ENCODE measurements at regions not wholly inside any gene's neighbourhood (a gene's known extent, or its start where the extent isn't known, plus 50 kb on each side); places are given as distances from the start of the nearest gene placed in this dataset.

DNA sequence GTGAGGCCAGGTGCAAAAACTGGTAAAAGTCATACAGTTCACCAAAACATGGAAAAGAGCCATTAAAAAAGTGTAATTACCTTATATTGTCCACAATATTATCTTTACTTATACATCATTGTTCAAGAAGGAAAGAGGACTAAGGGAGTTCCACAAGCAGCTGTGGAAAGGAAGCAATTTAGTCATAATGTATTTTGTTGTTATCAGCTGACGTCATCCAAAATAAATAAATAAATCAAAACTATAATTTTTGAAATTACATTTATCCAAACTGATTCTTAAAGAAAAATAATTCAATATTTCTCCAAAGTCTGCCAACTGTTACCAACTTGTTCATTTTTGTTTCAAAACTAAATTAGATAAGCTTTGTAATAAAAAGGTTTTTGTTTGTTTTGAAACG is 256.1 kb upstream of the CNTNAP5 start:
- TF ChIP-seq, protein P1, sequence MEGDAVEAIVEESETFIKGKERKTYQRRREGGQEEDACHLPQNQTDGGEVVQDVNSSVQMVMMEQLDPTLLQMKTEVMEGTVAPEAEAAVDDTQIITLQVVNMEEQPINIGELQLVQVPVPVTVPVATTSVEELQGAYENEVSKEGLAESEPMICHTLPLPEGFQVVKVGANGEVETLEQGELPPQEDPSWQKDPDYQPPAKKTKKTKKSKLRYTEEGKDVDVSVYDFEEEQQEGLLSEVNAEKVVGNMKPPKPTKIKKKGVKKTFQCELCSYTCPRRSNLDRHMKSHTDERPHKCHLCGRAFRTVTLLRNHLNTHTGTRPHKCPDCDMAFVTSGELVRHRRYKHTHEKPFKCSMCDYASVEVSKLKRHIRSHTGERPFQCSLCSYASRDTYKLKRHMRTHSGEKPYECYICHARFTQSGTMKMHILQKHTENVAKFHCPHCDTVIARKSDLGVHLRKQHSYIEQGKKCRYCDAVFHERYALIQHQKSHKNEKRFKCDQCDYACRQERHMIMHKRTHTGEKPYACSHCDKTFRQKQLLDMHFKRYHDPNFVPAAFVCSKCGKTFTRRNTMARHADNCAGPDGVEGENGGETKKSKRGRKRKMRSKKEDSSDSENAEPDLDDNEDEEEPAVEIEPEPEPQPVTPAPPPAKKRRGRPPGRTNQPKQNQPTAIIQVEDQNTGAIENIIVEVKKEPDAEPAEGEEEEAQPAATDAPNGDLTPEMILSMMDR (IDR thresholded peaks at IDR 0.05) = no peak
- TF ChIP-seq POLR2AphosphoS5 (IDR thresholded peaks at IDR 0.05; ENCODE audit: low read depth, low read length) (no peak), TCF7L2 (IDR thresholded peaks at IDR 0.05; ENCODE audit: low read depth, low read length) (no peak), SIN3A (IDR thresholded peaks at IDR 0.05; ENCODE audit: borderline replicate concordance, insufficient read depth, low read depth, low read length) (no peak)
- TF ChIP-seq, protein P2, sequence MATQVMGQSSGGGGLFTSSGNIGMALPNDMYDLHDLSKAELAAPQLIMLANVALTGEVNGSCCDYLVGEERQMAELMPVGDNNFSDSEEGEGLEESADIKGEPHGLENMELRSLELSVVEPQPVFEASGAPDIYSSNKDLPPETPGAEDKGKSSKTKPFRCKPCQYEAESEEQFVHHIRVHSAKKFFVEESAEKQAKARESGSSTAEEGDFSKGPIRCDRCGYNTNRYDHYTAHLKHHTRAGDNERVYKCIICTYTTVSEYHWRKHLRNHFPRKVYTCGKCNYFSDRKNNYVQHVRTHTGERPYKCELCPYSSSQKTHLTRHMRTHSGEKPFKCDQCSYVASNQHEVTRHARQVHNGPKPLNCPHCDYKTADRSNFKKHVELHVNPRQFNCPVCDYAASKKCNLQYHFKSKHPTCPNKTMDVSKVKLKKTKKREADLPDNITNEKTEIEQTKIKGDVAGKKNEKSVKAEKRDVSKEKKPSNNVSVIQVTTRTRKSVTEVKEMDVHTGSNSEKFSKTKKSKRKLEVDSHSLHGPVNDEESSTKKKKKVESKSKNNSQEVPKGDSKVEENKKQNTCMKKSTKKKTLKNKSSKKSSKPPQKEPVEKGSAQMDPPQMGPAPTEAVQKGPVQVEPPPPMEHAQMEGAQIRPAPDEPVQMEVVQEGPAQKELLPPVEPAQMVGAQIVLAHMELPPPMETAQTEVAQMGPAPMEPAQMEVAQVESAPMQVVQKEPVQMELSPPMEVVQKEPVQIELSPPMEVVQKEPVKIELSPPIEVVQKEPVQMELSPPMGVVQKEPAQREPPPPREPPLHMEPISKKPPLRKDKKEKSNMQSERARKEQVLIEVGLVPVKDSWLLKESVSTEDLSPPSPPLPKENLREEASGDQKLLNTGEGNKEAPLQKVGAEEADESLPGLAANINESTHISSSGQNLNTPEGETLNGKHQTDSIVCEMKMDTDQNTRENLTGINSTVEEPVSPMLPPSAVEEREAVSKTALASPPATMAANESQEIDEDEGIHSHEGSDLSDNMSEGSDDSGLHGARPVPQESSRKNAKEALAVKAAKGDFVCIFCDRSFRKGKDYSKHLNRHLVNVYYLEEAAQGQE (IDR thresholded peaks at IDR 0.05; ENCODE audit: insufficient read depth in 1 of 2, low read depth in 2 of 2, low read length in 1 of 2) = no peak

All from Panc1 (cell line).